Suppressor macrophage (primary cell): ENCODE measurements at regions not wholly inside any gene's neighbourhood (a gene's known extent, or its start where the extent isn't known, plus 50 kb on each side); places are given as distances from the start of the nearest gene placed in this dataset.

Source experiments
- DNase-seq, 4 experiments: peaks; one replicate each; pipeline ENCODE4 v3.0.0-alpha.2; 2020 to 2022

DNA sequence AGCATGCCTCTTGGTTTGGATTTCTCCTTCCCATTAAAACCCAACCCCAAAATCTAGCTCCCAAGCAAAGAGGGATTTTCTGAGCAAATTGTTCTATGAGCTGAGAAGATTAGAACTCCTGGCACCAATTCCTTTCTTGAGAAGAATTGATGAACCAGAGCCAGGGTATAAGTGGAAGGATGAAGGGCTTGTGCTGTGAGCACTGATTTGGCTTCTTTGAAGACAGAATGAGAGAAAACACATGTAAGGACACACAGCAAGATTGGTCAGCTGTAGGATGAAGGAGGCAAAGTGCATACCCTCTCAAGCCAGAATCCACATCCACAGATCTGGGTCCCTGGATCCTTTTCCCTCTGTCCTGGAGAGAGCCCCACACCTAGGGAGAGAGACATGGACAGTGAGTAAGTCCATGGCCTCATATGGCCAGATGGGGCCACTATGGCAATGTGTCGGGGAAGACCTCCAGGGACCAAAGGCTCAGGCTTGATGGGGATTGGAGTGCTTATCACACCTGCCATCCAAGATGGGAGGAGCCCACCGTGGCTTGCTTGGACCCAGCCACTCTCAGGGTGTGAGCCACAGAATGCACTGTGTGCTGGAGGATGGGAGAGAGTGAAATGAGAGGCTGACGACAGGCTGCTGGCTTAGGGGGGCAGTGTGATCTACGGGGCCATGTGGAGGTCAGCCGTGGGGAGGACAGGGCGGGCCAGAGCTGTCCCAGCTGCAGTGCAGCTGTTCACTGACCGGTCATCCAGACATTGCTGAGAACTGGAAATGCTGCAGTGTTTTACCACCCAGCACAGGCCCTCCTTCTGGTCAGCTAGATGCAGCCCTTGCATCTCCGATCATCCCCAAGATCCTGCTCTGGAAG is 339.8 kb downstream of the CYP26B1 start:
- DNase-seq, result no peak

DNA sequence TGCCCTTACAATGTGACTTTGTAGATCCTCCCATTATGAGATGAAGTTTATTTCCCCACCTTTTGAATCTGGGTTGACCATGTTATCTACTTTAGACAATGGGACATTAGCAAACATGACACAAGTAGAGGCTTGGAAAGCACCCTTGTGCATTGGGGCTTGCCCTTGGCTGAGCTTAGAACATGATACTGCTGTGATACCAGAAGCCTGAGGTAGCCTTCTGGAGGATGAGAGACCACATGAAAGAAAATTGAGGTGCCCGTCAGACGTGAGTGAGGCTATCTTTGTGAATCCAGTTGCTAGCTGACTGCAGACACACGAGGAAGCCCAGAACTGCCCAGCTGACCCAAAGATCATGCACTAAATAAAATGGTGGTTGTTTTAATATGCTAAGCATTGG is 341.2 kb downstream of the CYP26B1 start:
- no peak for DNase-seq

DNA sequence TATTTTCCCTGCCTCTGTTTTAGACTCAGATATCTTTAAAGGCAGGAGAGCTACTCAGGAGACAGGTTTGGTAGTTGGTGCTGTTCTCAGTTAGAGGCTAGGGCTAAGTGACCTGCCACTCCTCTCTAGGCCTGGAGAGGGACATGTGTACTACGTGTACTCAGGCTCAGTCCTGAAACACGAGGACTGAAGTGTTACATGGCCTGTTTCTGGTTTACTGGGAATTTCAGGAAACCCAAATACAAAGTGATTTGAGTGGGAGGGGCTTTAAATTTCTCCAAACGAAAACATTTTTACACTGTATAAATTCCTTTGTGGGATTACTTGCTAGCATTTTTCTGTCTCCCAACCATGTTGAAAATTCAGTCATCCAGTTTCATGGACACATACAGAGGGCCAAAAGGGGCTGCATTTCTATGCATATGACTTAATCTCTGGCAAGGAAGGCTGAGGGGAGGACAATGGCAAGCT is 343.3 kb downstream of the CYP26B1 start:
- no peak for DNase-seq

DNA sequence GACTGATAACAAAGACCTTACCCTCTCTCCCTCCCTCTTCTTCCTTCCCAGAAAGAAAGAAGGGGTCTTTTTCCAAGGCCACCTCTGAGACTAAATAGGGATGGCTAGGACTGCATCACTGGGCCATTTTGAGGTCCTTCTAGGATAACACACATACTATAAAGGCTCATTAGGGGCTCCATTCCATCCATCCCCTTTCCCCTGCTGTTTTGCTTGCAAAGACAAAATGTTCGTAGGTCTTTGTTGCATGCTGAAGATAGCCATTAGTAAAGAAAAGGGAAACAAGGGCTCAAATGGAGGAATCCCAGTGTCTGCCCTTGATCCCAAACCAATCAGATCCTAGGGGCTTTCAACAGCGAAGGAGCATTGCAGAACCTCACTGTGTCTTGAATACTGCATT is 344.3 kb downstream of the CYP26B1 start:
- no peak for DNase-seq

DNA sequence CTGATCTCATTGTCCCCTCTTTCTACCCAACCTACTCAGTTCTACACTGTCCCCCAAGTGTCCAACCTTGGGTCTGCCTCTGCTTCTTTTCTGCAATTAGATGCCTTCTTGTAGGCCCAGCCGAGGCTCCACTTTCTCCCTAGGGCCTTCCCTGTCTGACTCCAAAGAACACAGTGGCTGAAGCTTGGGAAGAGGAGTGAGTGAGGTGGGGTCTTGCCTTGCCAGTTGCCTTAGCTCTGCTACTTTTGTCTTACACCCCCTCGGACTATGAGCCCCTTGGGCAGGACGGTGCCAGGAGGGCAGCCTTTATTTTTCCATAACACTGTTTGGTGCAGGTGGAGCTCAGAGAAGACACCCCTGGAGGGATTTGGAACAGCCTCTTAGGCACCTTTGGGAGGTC is 345.1 kb downstream of the CYP26B1 start:
- no peak for DNase-seq

DNA sequence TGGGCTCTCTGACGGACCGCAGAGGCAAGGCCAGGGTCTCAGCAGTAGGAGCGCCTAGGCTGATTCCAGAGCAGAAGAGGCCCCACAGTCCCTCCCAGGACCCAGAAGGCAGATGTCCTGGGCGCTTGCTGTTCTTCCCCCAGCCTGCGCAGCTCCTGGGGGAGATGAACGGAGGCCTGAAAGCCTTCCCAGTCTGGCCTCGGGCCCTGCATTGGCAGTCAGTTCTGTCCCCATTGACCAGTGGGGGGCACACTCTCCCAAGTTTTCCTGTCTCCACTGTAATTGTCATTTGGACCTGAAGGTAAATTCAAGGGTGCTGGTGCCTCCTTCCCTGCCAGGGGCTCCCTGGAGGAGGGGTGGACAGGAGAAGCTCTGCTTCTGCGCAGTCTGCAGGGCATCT is 345.7 kb downstream of the CYP26B1 start:
- DNase-seq, result peak; percentile 13 to 44 (median 21)

DNA sequence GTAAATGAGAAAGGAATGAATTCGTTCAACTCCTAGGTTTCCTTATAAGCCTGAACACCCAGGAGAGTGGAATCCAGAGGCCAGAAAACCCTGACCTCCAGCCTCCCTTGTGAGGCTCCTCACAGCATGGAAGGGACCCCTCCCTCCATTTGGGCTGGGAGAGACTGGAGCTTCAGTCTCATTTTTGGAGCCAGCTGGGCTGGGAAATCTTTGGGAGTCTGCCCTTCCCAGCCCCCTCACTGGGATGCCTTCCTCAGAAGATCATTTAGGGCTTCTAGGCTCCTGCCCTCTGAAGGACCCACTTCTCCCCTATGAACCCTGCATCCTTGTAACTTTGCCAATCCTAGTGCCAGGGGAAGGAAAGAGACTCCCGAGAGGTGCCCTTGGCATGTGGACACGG is 346.1 kb downstream of the CYP26B1 start:
- no peak for DNase-seq

DNA sequence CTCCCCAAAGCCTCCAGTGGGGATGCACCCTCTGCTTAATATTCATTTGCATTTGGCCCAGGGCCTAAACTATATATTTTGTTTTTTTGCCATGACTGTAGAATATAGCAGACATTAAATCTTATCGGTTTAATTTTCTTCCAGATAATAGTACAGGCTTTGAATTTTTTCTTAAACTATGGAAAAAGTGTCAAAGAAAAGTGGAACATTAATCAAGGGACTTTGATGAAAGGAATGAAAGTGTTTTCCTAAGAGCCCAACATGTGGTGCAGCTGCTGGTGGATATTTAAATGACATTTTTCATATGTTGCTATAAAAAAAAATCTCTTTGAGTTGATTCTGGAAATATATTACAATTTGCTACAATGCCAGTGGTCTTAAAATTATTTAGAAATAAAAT is 346.8 kb downstream of the CYP26B1 start:
- DNase-seq, result no peak

DNA sequence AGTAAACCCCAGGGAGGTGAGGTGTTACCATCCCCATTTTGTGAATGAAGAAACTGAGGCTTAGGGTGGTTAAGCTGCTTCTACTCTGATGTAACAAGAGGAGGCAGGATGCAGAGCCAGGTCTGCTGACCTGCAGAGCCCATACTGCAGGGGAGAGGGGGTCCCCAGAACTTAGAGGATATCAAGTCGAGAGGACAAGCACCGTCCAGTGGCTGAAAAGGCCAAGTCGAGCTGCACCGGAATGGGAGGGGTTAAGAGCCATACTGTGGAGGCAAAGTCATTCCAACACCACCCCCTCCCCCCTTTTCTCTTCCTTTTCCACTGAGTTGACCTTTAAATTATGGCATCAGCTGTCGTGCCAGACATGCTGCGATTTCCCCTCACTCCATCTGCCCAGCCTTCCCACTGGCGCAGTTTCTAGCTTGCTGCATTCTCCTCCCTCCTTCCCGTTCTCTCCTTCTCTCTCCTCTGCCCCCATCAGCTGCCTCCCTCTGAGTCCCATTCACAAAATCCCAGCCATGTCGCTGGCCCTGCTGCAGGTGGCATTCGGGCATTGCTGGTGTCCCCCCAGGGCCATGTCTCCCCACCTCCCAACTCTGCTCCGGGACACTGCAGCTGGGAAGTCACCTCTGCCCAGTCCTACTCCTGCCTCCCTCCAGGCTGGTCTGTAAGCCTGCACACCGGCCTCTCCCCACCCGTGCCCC is 346.9 kb downstream of the DYSF start:
- DNase-seq, result no peak

DNA sequence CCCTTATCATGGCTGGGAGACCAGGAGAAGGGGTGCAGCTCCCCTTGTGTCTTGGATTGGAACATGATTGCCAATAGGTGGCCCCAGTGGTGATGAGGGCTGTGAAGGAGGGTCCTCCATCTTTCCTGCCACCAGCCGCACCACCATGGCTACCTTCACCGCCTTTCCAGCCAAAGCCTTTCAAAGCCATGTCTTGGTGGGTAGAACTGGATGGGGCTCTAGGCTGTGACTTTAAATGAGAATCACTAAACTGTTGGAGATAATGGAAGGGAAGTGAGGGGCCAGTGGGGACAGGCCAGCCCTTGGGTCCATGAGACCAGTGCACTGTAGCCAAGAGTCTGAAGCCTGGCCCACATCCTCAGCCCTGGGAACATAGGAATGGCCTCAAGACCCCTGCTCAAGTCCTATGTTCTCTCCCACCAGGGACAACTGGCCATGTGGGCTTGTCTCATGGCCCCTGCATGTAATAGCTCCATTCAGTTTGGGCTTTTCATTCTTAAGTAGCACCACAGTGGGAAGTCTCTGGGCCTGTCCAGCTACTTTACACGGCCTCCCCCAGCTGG is 345.7 kb downstream of the DYSF start:
- no peak for DNase-seq

DNA sequence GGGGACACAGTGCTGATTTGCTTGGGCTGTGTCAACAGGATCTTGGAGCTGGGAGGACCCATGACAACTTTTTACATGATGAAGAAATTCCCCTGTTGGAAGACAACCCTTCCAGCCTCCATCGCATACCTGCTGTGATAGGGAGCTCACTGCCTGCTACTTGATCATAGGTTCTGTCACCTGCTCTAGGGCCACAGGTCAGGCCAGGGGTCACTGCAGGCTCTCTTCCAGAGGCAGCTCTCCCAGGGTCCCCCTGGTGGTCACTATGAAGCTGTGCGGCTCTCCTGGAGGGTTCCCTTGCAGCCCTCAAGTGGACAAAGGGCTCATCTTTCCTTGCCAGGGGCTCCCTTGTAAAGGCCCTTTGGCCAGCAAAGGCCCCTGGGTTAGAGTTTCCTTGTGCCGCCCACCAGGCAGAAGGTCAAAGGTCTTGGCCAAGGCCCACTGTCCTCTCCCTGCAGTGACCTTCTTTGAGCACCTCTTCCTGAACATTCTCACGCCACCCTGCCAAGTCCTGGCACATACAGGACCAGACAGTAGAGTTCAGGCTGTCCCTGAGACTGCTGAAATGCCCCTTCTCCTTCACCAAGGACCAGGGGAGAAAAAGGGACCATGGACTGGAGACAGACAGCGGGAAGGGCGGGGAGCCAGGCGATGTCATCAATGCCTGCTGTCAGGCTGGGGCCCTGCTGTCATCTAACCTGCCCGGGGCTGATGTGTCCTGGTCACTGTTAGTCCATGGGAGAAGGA is 345.1 kb downstream of the DYSF start:
- DNase-seq, result peak; percentile 62 to 80 (median 69)

DNA sequence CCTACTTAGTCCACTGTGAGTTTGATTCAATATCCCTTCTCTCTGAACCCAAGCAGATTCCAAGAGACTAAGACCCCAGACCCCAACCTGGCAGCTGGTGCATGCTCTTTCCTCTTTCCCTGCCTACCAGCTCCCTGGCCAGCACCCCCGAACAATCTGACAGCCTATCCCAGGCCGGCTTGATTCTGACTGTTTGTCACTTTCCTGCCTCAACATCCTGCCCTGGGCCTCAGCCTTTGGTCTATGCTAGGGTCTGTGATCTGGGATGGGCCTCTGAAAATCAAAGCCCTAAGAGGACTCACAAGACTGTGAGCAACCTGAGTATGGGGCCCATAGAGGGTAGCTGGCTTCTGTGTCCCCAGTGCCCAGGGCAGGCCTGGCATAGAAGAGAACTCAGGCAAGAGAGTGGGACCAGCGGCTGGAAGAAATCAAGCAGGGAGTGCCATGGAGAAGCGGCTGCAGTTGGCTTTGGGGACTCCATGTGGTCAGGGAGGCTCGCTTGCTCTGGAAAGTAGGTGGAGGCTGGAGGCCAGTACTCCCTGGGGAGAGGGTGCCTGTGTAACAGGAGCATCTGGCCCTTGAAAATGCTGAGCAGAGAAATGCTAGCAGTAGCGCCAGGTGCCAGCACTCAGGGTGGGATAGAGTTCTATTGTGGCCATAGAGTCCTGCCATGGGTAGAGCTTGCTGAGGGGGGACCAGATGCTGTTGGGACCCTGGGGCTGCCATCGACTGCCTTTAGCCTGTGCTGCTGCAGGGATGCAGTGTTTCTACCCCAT is 343.9 kb downstream of the DYSF start:
- DNase-seq, result no peak

DNA sequence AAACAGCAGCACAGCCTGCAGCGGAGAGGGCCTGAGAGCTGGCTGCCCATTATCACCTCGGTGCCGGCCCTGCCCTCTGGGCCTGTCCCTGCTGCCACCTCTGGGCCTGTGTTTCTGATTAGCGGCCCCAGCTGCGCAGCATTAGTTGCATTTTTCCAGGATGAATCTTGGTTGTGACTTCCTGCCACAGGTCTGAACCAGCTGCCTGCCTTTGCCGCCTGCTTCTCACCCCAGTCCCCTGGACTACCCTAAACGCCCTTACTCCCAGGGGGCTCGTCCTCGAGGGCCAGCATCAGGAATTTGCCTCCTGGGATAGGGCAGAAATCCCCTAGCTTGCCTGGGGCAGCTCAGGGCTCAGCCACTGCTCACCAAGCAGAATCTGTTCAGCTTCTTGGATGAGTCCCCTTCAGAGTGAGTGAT is 342.8 kb downstream of the DYSF start:
- no peak for DNase-seq

DNA sequence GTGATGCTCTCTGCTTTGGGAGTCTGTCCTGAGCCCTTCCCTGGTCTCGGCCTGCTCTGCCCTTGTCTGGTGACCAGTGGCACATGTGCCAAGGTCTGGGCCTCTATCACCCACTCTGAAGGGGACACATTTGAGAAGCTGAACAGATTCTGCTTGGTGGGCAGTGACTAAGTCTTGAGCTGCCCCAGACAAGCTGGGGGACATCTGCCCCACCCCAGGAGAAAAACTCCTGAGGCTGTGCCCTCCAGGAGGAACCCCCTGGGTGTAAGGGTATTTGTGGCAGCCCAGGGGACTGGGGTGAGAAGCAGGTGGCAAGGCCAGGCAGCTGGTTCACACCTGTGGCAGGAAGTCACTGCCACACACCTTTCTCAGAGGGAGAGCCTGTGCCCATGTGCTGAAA is 342.1 kb downstream of the DYSF start:
- DNase-seq, result no peak

DNA sequence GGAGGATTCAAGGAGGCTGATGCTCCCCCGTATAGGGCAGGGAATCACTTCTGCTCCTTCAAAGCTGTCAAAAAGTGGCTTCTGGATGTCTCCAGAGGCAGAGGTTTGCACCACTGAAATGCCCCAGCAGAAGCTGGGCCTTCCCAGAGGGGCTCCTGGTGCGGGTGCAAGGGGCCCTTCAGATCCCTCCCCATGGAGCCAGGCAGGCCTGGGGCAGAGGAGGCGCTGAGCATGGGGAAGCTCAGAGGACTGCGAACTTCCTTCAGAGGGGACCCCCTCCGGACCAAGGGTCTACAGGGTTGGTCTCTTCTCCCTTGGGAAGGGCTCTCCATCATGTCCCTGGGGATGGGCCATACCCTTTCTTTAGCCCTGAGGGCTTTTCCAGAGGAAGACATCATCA is 341.2 kb downstream of the DYSF start:
- DNase-seq, result no peak

DNA sequence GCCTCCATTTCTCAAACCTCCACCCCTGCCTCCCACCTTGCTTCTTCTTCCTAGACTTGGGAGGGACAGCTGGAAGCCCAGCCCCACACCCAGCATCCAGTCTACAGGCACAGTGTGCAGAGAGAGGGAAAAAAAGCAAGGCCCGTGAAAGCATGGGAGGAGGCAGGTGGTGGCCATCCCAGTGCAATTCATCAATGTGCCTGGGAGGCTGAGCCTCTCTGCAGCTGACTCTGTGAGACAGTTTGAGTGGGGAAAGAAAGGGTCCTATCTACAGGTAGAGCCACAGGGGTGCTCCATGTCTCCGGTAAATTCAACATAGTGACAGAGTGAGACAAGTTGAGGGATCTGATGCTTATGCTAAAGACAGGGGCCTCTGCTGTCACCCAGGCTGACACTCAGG is 340.6 kb downstream of the DYSF start:
- DNase-seq, result no peak

DNA sequence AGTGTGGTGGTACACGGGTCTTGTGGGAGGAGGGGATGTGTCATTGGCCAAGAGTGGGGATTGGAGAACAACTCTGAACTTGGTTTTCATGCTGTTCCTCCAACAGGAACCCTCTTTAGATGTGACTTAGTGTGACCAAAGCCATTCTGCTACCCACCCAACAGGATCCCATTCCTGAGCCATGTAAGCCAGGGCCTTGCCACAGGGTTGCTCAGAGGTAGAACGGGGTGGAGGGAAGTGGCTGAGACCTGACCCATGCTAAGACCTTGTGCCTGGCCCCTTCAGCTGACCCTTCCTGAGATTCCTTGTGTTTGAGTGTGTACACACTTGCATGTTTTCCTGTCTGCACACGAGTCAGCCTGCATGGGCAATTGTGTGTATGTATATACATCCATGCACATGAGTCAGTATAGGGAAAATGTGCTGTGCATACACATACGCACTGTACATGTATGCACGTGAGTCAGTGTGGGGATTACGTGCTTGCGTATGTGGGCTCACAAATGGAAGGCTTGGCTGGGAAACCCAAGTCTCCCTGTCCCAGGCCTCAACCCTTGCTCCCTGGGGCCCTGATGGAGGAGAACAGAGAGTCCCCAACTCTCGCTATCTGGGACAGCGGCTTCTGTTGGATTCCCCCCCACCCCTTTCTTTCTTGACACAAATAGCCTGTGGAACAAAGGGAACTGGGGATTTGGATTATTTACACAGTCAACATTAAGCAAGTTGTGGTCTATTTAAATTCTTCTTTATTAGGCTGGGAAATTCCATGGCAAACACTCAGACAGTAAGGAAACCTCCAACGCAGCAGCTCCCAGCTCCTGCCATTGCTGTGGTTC is 339.8 kb downstream of the DYSF start:
- DNase-seq, result no peak

DNA sequence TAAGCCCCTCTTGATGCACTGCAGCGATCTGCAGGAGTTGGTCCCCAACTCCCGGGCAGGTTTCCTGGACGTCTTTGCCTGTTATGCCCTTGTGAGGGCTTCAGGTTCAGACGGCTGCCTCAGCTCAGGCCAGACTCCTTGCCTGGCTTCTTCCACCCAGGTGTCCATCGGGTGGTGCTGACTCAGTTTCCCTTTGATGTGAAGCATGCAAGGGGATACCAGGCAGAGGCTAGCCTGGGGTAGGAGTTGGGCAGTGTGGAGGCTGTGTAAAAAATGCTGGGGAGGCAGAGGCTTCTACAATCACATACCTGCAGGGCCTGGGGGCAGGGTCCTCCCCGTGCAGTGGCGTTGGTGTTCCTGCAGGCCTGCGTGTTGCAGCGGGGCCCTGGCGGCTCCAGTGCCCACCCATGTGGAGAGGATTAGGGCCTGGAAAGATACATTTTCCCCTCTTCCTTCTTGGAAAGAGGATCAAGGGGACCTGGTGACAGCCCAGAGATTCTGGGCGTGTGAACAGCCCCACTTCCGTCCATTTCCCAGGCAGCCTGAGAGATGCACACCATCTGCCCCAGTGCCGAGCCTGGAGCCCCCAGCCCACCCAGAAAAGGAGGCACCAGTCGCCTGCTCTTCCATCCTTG is 338.3 kb downstream of the DYSF start:
- no peak for DNase-seq

DNA sequence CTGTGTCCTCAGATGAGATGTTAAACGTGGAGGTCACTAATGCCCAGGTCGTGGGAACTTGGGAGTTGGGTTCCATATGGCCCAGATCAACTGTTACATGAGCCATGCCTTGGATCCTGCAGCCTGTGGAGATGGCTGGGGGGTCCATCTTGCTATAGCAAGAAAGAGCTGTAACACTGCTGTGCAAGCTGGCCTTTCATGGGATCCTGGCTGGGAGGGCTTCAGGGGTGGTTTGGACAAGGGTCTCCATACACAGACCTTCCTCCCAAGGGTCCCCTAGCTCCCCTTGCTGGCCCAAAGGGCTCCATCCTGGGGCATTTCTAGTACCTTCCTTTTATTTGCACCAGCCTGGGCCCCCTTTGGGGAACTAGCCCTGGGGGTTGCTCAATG is 337.7 kb downstream of the DYSF start:
- DNase-seq, result no peak

DNA sequence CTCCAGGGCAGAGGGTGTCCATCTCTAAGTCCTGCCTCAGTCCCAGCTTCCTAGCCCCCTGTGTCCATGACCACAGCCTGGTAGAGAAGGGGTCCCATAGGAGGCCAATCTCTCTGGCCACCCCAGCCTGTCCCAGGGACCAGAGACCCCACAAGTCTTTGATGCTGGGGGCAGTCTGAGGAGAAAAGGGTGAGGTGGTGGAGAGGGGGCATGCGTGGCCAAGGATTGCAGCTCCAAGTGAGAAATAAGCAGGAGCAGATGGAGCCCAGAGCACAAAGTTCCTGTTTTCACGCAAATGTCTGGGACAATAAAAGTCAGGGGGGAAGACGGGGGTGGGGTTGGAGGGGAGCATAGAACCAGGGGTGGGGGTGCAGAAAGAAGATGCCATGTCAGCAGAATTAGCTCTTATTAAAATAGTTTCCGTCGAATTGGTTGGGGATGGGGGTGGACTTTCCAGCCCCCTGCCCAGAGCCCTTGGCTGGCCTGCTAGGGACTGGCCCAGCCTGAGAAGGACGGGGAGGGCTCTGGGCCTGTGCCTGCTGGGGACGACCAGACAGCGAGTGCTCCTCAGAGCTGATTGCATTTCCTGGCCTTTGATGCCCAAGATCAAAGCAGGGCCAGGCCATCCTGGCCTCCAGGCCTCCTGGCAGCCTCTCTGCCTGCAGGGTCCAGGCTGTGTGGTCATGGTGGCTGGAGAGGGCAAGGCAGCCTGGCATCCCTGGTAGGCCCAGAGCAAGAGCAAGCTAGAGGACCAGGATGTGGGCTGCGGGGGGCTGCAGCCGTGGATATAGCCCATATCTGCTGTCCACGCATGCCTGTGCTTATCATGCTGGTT is 337.1 kb downstream of the DYSF start:
- no peak for DNase-seq
